Prostate gland (tissue), 2 donors: ENCODE measurements at regions not wholly inside any gene's neighbourhood (a gene's known extent, or its start where the extent isn't known, plus 50 kb on each side); places are given as distances from the start of the nearest gene placed in this dataset.

ENCODE experiments used
- DNase-seq: peaks from one replicate; pipeline ENCODE4 v3.0.0-alpha.2; 2019; ENCODE audit warnings: low spot score
- H3K27ac ChIP-seq, 2 donors: fragments of 200-600 bp; sonication (generic); 2 replicates each; pipeline ENCODE4 v1.5.1; 2017 to 2019
- H3K27me3 ChIP-seq: fragments of 200-600 bp; sonication (generic); replicated peaks from 2 replicates; pipeline ENCODE4 v1.5.1; 2019; ENCODE audit not compliant: insufficient read depth
- H3K36me3 ChIP-seq, 2 donors: fragments of 200-600 bp; sonication (generic); 1 replicate in 1 of 2; 2 replicates in 1 of 2; pipeline versions ENCODE4 v1.5.1 to v1.8.1; 2017 to 2019
- H3K4me1 ChIP-seq: fragments of 200-600 bp; sonication (generic); replicated peaks from 2 replicates; pipeline ENCODE4 v1.5.1; 2019
- H3K4me3 ChIP-seq, 2 donors: fragments of 200-600 bp; sonication (generic); 2 replicates each; pipeline ENCODE4 v1.5.1; 2017 to 2019
- H3K9me3 ChIP-seq: fragments of 200-600 bp; sonication (generic); 2 replicates; pipeline ENCODE4 v1.5.1; 2017
- CTCF ChIP-seq, 4 experiments: fragments of 200-600 bp in 2 of 4; fragments of 450-650 bp in 2 of 4; sonication (generic) in 2 of 4; IDR thresholded peaks; 1 replicate in 3 of 4; 2 replicates in 1 of 4; pipeline ENCODE4 v1.5.1; 2016 to 2019; ENCODE audit warnings: antibody characterized with exemption in 4 of 4, mild to moderate bottlenecking in 2 of 4, moderate library complexity in 2 of 4
- POLR2A ChIP-seq: fragments of 450-650 bp; IDR thresholded peaks from one replicate; pipeline ENCODE4 v1.6.1; 2016; ENCODE audit warnings: antibody characterized with exemption, mild to moderate bottlenecking
- POLR2AphosphoS5 ChIP-seq: sonication (generic); formaldehyde crosslinking; IDR thresholded peaks from one replicate; pipeline ENCODE4 v1.6.1; 2017; ENCODE audit warnings: antibody characterized with exemption
- WGBS: methylation state at CpG from one replicate; pipeline ENCODE4 v1.1.5; 2018; 5-methylcytosine and 5-hydroxymethylcytosine counted together
- intact Hi-C: fragments of 100-400 bp; cut with DNase I; formaldehyde crosslinking; loops from one replicate; pipeline ENCODE4 v1.14.2; 2022

- intact Hi-C loops = no loop called here
- H3K4me1 ChIP-seq = no peaks in the 10 kb centered on the region
- TF ChIP-seq CTCF (IDR thresholded peaks at IDR 0.05) = no peak
- TF ChIP-seq POLR2AphosphoS5 = no peak
- no peak for TF ChIP-seq POLR2A
These were observed 50.2 kb upstream of the BCL11A start for GRCh38 chr2:60603533-60604190.

GRCh38 chr2:60604486-60605064, 51.1 kb upstream of the BCL11A start:
- intact Hi-C loops = no loop called here
- H3K36me3 ChIP-seq = no peaks in the 10 kb centered on the region
- DNase-seq = no peak
- WGBS = 100% methylated on average over 2 of the region's 2 CpGs
- TF ChIP-seq POLR2AphosphoS5 (no peak), CTCF (IDR thresholded peaks at IDR 0.05) (no peak), POLR2A (no peak)
- no peak overlapping the region for H3K4me3 ChIP-seq
- no peaks in the 10 kb centered on the region for H3K9me3 ChIP-seq
- H3K4me1 ChIP-seq = no peaks in the 10 kb centered on the region
- no peak overlapping the region for H3K27ac ChIP-seq
- no peaks in the 10 kb centered on the region for H3K27me3 ChIP-seq

More at GRCh38 chr2:60603533-60604190, 50.2 kb upstream of the BCL11A start:
- Histone ChIP-seq H3K4me3 (no peak overlapping the region), H3K27ac (peak overlapping the region; percentile 33 to 50), H3K27me3 (no peaks in the 10 kb centered on the region), H3K36me3 (no peaks in the 10 kb centered on the region), H3K9me3 (no peaks in the 10 kb centered on the region)
- 80% methylated on average over 6 of the region's 6 CpGs for WGBS
- DNase-seq = no peak

GRCh38 chr2:60605866-60606265, 52.4 kb upstream of the BCL11A start:
- no peak overlapping the region for H3K27ac ChIP-seq
- intact Hi-C loops = no loop called here
- TF ChIP-seq POLR2AphosphoS5 = no peak
- TF ChIP-seq POLR2A = no peak
- TF ChIP-seq CTCF (IDR thresholded peaks at IDR 0.05) = no peak
- no peak overlapping the region for H3K4me3 ChIP-seq
- H3K9me3 ChIP-seq = no peaks in the 10 kb centered on the region
- H3K36me3 ChIP-seq = no peaks in the 10 kb centered on the region
- no peak for DNase-seq
- H3K27me3 ChIP-seq = no peaks in the 10 kb centered on the region
- no peaks in the 10 kb centered on the region for H3K4me1 ChIP-seq
- 94% methylated on average over 4 of the region's 4 CpGs for WGBS

- no peaks in the 10 kb centered on the region for H3K27me3 ChIP-seq
- intact Hi-C loops = no loop called here
- no peaks in the 10 kb centered on the region for H3K4me1 ChIP-seq
- H3K27ac ChIP-seq = no peak overlapping the region
- DNase-seq = no peak
- 59% methylated on average over 3 of the region's 3 CpGs for WGBS
- no peaks in the 10 kb centered on the region for H3K9me3 ChIP-seq
- H3K36me3 ChIP-seq = no peaks in the 10 kb centered on the region
- TF ChIP-seq POLR2AphosphoS5 (no peak), POLR2A (no peak), CTCF (IDR thresholded peaks at IDR 0.05) (no peak)
- H3K4me3 ChIP-seq = no peak overlapping the region
These were observed 55.2 kb upstream of the BCL11A start for GRCh38 chr2:60608679-60609078.

GRCh38 chr2:60612033-60612432, 58.6 kb upstream of the BCL11A start:
- WGBS = 49% methylated on average over 3 of the region's 3 CpGs
- intact Hi-C loops = no loop called here
- Histone ChIP-seq H3K27me3 (no peaks in the 10 kb centered on the region), H3K36me3 (no peaks in the 10 kb centered on the region), H3K4me3 (no peak overlapping the region), H3K9me3 (no peaks in the 10 kb centered on the region), H3K27ac (no peak overlapping the region), H3K4me1 (no peaks in the 10 kb centered on the region)
- no peak for DNase-seq
- TF ChIP-seq POLR2AphosphoS5 (no peak), POLR2A (no peak), CTCF (IDR thresholded peaks at IDR 0.05) (no peak)
